Activated CD4-positive, alpha-beta memory T cell treated with anti-CD3 and anti-CD28 coated beads for 36 hours (primary cell): ENCODE measurements at regions not wholly inside any gene's neighbourhood (a gene's known extent, or its start where the extent isn't known, plus 50 kb on each side); places are given as distances from the start of the nearest gene placed in this dataset.

ENCODE experiments used
- CTCF ChIA-PET: fragments of 350-600 bp; sonication (Branson Sonifier 250); formaldehyde crosslinking; loops from one replicate; lab custom pipeline; 2021; ENCODE audit warnings: antibody characterized with exemption, inconsistent platforms; lab: Charles Lee
- POLR2A ChIA-PET: fragments of 350-600 bp; sonication (Branson Sonifier 250); formaldehyde crosslinking; loops from one replicate; lab custom pipeline; 2021; ENCODE audit warnings: antibody characterized with exemption; lab: Charles Lee
- DNase-seq: peaks from one replicate; pipeline ENCODE4 v3.0.0-alpha.2; 2020
- H3K27ac Mint-ChIP-seq: one replicate; pipeline ENCODE4 v1.8.0; 2021; ENCODE audit warnings: mixed read lengths
- H3K27me3 Mint-ChIP-seq: one replicate; pipeline ENCODE4 v1.8.0; 2021; ENCODE audit warnings: mixed read lengths
- H3K36me3 Mint-ChIP-seq: one replicate; pipeline ENCODE4 v1.8.0; 2021; ENCODE audit warnings: mixed read lengths
- H3K4me1 Mint-ChIP-seq: one replicate; pipeline ENCODE4 v1.8.0; 2021; ENCODE audit warnings: low read depth, mixed read lengths
- H3K4me3 Mint-ChIP-seq: one replicate; pipeline ENCODE4 v1.8.0; 2021; ENCODE audit warnings: mild to moderate bottlenecking, mixed read lengths
- H3K9me3 Mint-ChIP-seq: one replicate; pipeline ENCODE4 v1.8.0; 2021; ENCODE audit warnings: mixed read lengths
- intact Hi-C: fragments of 100-400 bp; cut with micrococcal nuclease; formaldehyde crosslinking; loops from one replicate; pipeline ENCODE4 v1.15.1; 2023

GRCh38 chr2:215752436-215752835 is 260.9 kb downstream of the MREG start:
- no peaks in the 10 kb centered on the region for H3K36me3 Mint-ChIP-seq
- intact Hi-C loops, result no loop called here
- no peaks in the 10 kb centered on the region for H3K9me3 Mint-ChIP-seq
- H3K27ac Mint-ChIP-seq, result no peak overlapping the region
- POLR2A ChIA-PET, result no interaction called here
- CTCF ChIA-PET, result no interaction called here
- no peak for DNase-seq
- H3K27me3 Mint-ChIP-seq, result no peaks in the 10 kb centered on the region
- H3K4me1 Mint-ChIP-seq, result peaks cover 37% of the 10 kb centered on the region
- H3K4me3 Mint-ChIP-seq, result no peak overlapping the region

- CTCF ChIA-PET, result no interaction called here
- H3K4me3 Mint-ChIP-seq, result no peak overlapping the region
- no peak for DNase-seq
These were observed 261.5 kb downstream of the MREG start for GRCh38 chr2:215751911-215752272.

DNA sequence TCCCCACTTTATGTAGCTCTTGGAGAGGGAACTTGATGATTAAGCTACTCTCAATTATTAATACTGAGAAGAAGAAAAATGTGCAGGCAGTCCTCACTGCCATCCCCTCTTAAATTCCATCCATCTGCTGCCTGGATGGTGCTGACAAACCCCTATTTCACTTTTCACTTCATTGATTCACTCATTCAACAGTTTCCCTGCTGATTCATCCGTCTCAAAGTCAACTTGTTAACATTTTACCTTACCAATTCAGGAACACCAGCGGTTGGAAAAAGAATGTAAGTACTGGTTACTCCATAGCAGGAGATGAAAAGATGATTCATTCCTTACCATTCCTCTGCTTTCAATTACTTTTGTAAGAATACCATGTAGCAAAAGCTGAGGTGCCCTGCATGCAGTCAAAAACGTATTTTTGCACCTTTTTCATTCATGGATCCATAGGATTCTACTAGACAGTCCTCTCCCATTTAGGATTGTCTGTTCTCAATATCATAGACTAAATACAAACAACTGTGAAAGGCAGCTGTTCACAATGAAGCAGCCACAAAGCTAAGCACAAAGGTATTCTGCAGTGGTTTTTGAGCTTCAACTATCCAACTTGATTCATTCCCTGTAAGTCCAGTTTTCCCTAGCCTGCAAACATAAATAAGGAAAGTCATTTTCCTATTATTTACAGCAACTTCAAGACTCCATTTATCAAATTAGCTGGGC is 262.0 kb downstream of the MREG start:
- Mint-ChIP-seq H3K4me3 (no peak overlapping the region), H3K27me3 (no peaks in the 10 kb centered on the region), H3K36me3 (no peaks in the 10 kb centered on the region), H3K9me3 (no peaks in the 10 kb centered on the region), H3K27ac (no peak overlapping the region), H3K4me1 (peaks cover 47% of the 10 kb centered on the region)
- intact Hi-C loops, result no loop called here
- ChIA-PET POLR2A (interaction anchor here (1.3 kb wide), 1 partner anchor 13 kb away, joined by 3 read pairs; no protein-coding TSS in a partner anchor), CTCF (no interaction called here)
- no peak for DNase-seq

More at GRCh38 chr2:215751911-215752272, 261.5 kb downstream of the MREG start:
- Mint-ChIP-seq H3K4me1 (peaks cover 42% of the 10 kb centered on the region), H3K36me3 (no peaks in the 10 kb centered on the region), H3K9me3 (no peaks in the 10 kb centered on the region), H3K27ac (no peak overlapping the region), H3K27me3 (no peaks in the 10 kb centered on the region)
- POLR2A ChIA-PET, result interaction anchor here (1.3 kb wide), 1 partner anchor 12 kb away, joined by 3 read pairs; no protein-coding TSS in a partner anchor
- intact Hi-C loops, result no loop called here

DNA sequence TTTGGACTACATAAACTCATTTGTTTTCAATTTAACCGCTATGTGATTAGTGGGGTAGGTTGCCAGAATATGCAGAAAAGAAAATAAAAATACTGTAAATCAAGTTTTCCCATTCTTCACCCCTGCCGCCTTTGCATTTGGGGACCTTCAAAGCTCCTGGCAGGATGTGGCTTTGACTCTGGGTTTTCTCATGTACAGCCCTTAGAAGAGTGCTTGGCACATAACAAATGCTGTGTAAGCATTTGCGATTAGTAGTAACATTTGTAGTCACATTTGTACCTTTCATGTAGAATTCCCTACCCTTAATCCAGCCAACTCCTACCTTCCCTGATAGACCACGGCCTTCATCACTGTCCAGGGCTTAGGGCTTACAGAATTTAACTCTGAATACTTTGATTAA is 262.6 kb downstream of the MREG start:
- no peak overlapping the region for H3K4me3 Mint-ChIP-seq
- intact Hi-C loops, result no loop called here
- no peaks in the 10 kb centered on the region for H3K27me3 Mint-ChIP-seq
- no peak overlapping the region for H3K27ac Mint-ChIP-seq
- no peaks in the 10 kb centered on the region for H3K9me3 Mint-ChIP-seq
- peaks cover 53% of the 10 kb centered on the region for H3K4me1 Mint-ChIP-seq
- CTCF ChIA-PET, result no interaction called here
- DNase-seq, result no peak
- no peaks in the 10 kb centered on the region for H3K36me3 Mint-ChIP-seq
- POLR2A ChIA-PET, result interaction anchor here (1.3 kb wide), 1 partner anchor 13 kb away, joined by 3 read pairs; no protein-coding TSS in a partner anchor

GRCh38 chr2:215749092-215749957 is 264.0 kb downstream of the MREG start:
- intact Hi-C loops, result loop anchor here (5.0 to 10.0 kb wide), 3 partner anchors 265 to 295 kb away; partner anchors contain the start of gene MREG
- peaks cover 61% of the 10 kb centered on the region for H3K4me1 Mint-ChIP-seq
- no peaks in the 10 kb centered on the region for H3K36me3 Mint-ChIP-seq
- no peaks in the 10 kb centered on the region for H3K9me3 Mint-ChIP-seq
- H3K27ac Mint-ChIP-seq, result no peak overlapping the region
- H3K27me3 Mint-ChIP-seq, result no peaks in the 10 kb centered on the region
- no peak for DNase-seq
- CTCF ChIA-PET, result no interaction called here
- POLR2A ChIA-PET, result no interaction called here
- no peak overlapping the region for H3K4me3 Mint-ChIP-seq

- Mint-ChIP-seq H3K27ac (no peak overlapping the region), H3K27me3 (no peaks in the 10 kb centered on the region), H3K9me3 (no peaks in the 10 kb centered on the region), H3K4me1 (peaks cover 65% of the 10 kb centered on the region), H3K36me3 (no peaks in the 10 kb centered on the region), H3K4me3 (no peak overlapping the region)
- CTCF ChIA-PET, result no interaction called here
- DNase-seq, result no peak
- POLR2A ChIA-PET, result no interaction called here
- intact Hi-C loops, result loop anchor here (5.0 to 10.0 kb wide), 3 partner anchors 266 to 294 kb away; partner anchors contain the start of gene MREG
These were observed 264.9 kb downstream of the MREG start for GRCh38 chr2:215748446-215748845.

DNA sequence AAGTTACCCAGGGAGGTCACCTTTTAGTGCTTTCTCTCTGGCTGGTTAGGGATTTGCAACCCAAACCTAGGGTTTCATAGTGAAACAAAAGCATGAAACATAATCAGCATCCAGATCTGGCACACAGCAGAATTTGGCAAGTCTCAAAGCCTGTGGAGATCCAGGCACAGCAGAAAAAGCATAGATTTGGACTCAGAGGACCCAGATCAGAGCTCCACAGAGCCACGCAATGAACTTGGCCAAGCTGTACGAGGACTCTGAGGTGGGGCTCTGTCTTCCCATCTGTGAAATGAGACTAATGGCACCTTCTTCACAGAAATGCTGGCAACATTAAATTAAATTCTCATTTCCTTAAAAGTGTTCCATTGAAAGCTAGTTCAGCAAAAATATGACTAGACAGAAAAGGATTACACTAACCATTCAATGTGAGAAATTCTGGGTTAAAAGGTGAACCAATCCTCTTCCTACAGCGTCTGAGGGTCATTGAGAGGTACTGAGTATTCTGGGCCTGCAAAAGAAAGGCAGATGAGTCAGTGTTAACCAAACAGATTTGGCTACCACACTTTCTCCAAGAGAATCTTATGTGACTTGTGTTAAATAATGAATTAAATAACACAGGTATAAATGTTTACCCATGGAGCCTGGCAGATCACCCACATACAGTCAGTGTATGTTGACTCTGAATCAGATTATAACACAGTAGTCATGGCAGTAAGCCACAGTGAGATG is 266.3 kb downstream of the MREG start:
- intact Hi-C loops, result loop anchor here (1.0 to 10.0 kb wide), 6 partner anchors 19 to 292 kb away; partner anchors contain the start of gene MREG
- Mint-ChIP-seq H3K4me3 (no peak overlapping the region), H3K27me3 (no peaks in the 10 kb centered on the region), H3K4me1 (peaks cover 74% of the 10 kb centered on the region), H3K9me3 (no peaks in the 10 kb centered on the region), H3K27ac (peak overlapping the region; percentile 68), H3K36me3 (no peaks in the 10 kb centered on the region)
- ChIA-PET CTCF (no interaction called here), POLR2A (no interaction called here)
- DNase-seq, result no peak

- Mint-ChIP-seq H3K27me3 (no peaks in the 10 kb centered on the region), H3K36me3 (no peaks in the 10 kb centered on the region), H3K27ac (peak overlapping the region; percentile 68), H3K4me3 (no peak overlapping the region), H3K4me1 (peaks cover 69% of the 10 kb centered on the region), H3K9me3 (no peaks in the 10 kb centered on the region)
- intact Hi-C loops, result loop anchor here (1.0 to 10.0 kb wide), 5 partner anchors 18 to 292 kb away; partner anchors contain the start of gene MREG
- CTCF ChIA-PET, result no interaction called here
- peak; percentile 63 for DNase-seq
- POLR2A ChIA-PET, result no interaction called here
These were observed 267.0 kb downstream of the MREG start for GRCh38 chr2:215746226-215746886.

- peak; percentile 49 for DNase-seq
- Mint-ChIP-seq H3K4me1 (peaks cover 59% of the 10 kb centered on the region), H3K27ac (peak overlapping the region; percentile 68), H3K36me3 (no peaks in the 10 kb centered on the region), H3K9me3 (no peaks in the 10 kb centered on the region), H3K4me3 (no peak overlapping the region), H3K27me3 (no peaks in the 10 kb centered on the region)
- CTCF ChIA-PET, result no interaction called here
- intact Hi-C loops, result loop anchor here (2.0 to 10.0 kb wide), 4 partner anchors 17 to 291 kb away; partner anchors contain the start of gene MREG
- POLR2A ChIA-PET, result no interaction called here
These were observed 268.0 kb downstream of the MREG start for GRCh38 chr2:215745331-215745730.

- Mint-ChIP-seq H3K36me3 (no peaks in the 10 kb centered on the region), H3K4me3 (no peak overlapping the region), H3K27ac (no peak overlapping the region), H3K4me1 (peaks cover 51% of the 10 kb centered on the region), H3K27me3 (no peaks in the 10 kb centered on the region), H3K9me3 (no peaks in the 10 kb centered on the region)
- intact Hi-C loops, result loop anchor here (2.0 to 10.0 kb wide), 3 partner anchors 18 to 290 kb away; partner anchors contain the start of gene MREG
- CTCF ChIA-PET, result interaction anchor here (1.2 kb wide), 1 partner anchor 290 kb away, joined by 4 read pairs; no protein-coding TSS in a partner anchor
- no peak for DNase-seq
- POLR2A ChIA-PET, result no interaction called here
These were observed 268.8 kb downstream of the MREG start for GRCh38 chr2:215744514-215744913.

DNA sequence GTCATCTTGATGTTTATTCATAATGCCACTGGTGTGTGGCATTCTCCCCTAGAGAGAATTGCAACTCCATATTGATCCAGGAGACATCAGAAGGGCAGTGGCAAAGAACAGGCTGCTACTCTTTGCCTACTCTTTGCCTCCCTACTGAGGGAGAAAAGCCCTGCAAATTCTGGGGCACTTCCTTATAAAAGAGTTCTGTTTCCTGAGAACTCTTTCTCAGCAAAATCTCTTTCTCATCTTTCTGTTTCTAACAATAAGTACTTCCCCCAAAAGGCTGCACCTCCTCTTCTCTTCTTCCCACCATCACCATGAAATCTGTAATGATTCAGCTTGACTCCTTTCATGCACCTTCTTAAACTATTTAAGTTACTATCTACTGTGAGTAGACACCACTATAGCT is 270.3 kb downstream of the MREG start:
- DNase-seq, result no peak
- Mint-ChIP-seq H3K4me3 (no peak overlapping the region), H3K4me1 (peaks cover 39% of the 10 kb centered on the region), H3K27me3 (no peaks in the 10 kb centered on the region), H3K27ac (peak overlapping the region; percentile 47), H3K9me3 (no peaks in the 10 kb centered on the region), H3K36me3 (no peaks in the 10 kb centered on the region)
- intact Hi-C loops, result loop anchor here (10.0 kb wide), 2 partner anchors 272 to 288 kb away; partner anchors contain the start of gene MREG
- POLR2A ChIA-PET, result no interaction called here
- CTCF ChIA-PET, result interaction anchor here (1.2 kb wide), 1 partner anchor 289 kb away, joined by 4 read pairs; no protein-coding TSS in a partner anchor
